GM18498 (cell line): ENCODE measurements at regions not wholly inside any gene's neighbourhood (a gene's known extent, or its start where the extent isn't known, plus 50 kb on each side); places are given as distances from the start of the nearest gene placed in this dataset.
"Not testable (repeated sequence)": the region's sequence is repeated elsewhere in the genome, so short reads cannot be mapped to it uniquely, and the experiment has no call there.

ENCODE experiments used
- ATAC-seq: cut with Tn5 transposase; IDR thresholded peaks from one replicate; pipeline ENCODE4 v1.9.1; 2021; ENCODE audit warnings: mild to moderate bottlenecking, moderate library complexity; ENCODE audit not compliant: unreplicated experiment

DNA sequence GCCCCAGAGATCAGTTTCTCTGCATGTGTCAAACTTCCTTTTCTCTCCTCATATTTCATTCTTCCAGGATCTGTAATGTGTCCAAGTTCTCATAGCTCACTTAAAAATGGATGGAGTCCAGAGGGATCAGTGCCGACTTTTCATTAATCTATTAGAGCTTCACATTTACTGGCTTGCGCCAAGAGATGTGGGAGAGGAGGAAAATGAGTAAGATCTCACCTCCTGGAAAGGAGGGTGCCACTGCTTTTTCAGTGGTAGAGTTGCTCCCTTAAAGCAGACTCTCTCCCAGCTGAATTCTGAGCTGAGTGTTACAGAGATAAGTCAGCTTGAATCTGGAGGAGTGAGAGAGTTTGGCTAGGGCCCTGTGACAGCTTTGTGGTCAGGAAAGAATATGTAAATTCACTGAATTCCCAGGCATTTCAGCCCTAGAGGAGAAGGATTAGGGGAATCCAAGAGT is 175.9 kb downstream of the SOX4 start:
- ATAC-seq, result no peak

DNA sequence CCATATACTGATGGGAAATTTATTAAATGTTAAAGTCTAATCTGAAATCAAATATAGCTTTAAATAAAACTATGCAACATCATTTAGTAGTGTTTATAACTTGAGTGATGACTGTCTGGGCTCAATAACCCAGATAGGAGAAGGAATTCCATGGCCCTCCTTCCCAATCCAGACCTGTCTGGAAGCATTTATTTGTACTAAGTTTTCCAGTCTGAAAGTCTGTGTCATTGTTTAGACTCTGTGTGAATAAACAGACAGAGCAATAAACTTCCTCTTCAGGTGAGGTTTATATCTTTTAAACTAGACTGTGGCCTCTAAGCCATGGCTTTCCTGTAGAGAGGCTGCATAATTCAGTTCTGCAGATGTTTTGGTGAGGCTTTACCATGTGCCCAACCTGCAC is 176.4 kb downstream of the SOX4 start:
- ATAC-seq, result no peak

DNA sequence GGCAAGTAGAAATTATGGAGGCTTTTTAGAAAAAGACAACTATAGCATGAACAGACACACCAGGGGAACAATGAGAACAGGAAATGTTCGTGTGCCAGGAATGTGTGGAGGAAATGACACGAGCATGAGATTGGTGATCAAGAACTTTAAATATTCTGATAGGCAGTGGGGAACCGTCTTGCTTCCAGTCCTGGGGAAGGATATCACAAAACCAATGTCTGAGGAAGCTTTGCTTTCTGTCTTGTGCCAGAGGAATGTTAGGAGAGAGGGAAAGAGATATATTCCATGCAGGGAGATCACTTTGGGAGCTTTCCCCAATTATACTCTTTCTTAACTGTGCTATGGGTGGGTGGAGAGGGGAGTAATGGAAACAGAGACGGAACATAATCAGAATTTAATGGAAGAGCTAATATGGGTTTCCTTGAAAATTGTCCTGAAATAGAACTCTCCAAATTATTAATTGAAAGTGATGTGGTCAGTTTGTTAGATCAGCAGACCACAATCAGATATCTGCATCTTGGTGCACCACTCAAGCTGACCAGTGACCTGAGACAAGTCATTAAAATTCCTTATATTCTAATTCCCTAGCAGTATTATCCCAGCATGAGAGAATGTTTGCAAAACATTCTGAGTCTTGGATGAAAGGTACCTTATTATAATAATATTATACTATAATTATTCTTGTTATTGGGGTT is 178.2 kb downstream of the SOX4 start:
- ATAC-seq, result no peak

DNA sequence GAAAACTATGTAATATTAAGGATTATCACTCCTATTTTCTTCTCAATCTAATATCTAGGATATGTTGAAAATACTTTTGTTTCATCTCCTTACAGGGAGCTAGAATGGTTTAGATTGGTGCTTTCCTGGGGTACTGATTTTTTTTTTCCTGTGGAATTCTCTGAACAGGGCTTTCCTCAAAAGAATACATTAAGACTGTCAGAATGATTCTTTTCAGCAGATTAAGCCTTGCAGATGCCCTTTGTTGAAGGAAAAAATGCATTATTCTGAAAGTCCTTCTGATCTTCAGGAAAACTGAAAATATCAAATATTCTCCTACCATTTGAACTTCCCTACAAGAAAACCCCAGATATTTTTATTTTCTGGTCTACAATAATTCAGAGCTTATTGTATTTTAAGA is 178.9 kb downstream of the SOX4 start:
- no peak for ATAC-seq

DNA sequence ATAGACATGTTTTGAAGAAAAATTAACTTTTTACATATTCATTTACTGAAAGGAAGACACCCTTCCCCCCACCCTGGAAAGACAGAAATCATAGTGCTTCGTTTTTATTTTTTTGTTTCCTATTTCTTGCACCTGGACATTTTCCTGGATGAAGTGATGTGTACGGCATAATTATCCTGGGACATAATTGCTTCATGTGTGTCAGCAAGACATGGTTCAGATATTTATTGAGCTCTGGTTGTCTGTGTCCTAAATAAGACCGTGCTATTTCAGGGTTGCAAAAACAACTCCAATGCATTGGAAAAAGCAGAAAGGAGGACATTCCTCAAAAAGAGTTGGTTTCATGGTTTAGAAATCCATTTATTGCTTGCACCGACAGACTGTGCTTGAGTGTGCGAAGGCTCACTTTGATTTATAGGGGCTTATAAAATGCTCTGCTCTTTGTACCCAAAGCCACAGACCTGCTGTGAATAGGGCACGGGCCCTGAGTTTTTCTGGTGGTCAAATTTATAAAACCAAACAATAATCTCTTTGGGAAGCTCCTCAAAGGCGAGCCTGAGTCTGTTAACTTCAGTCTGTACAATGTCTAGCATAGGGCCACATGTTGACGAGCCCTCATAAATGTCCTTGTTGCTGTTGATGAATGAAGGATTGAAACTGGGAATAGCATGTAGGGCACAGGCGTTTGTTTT is 179.5 kb downstream of the SOX4 start:
- no peak for ATAC-seq

DNA sequence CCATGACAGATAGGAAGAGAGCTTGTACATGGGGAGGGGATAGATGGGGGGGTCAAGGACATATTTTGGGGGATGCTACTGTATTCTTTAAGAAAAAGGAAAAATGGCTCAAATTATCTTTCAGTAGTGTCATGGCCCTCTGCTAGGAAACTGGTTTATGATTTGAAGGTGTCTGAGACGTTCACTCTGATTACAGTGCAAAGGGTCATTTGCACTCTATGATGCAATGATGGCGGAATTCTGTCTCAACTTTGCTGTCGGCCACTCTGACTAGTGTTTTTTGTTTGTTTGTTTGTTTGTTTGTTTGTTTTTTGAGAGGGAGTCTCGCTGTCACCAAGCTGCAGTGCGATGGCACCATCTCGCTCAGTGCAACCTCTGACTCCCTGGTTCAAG is 180.0 kb downstream of the SOX4 start:
- ATAC-seq, result no peak

DNA sequence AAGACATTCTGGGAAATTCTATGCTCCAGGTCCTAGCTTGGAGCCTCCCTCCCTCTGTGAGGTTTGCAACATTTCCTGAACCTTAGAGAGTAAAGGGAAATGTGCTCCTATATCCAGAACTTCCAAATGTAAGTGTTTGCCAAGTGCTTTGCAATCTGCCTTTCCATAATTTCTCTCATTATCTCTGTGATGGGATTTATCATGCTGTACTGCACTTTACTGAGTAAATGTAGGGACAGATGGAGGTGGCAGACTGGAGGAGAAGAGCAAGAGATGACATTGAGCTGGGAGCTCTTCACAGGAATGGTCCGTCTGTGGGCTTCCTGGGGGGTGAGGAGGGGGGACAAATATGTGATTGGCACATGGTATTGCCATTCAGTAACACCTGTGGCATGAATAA is 184.3 kb downstream of the SOX4 start:
- ATAC-seq, result no peak

DNA sequence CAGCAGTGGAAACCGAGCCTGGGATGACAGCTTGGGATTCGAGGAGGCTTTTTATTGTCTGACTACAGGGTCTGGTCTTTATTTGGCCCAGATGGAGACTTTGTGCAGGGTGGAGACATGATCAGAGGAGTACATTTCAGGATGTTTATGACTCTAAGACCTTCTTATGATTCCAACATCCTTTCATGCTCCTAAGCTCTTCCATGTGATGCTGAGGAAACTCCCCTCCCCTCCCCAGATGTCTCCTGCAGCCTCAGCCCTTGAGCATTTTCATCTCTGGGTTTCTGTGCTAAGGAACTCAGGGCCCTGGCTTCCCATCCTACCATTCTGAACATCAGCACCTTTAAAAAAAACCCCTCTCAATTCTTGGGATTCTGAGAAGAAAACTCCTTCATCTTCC is 186.6 kb downstream of the SOX4 start:
- no peak for ATAC-seq

DNA sequence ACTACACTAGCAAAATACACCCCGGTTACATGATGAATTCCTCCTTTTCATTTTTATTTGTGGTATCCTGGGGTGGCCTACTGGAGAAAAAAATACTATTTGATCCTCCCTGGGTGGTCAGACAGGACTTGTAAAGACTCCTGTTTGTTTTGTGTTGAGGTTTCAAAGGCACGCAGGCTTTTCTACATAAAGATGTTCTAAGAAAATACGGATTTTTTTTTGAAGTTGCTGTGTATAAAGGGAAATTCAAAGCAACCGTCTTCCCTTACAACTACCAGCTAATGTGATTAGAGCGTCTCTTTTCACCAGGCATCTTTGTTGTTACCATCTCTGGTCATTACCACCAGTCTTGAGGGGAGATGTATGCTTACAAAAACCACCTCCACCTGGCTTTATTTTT is 187.1 kb downstream of the SOX4 start:
- ATAC-seq, result no peak

DNA sequence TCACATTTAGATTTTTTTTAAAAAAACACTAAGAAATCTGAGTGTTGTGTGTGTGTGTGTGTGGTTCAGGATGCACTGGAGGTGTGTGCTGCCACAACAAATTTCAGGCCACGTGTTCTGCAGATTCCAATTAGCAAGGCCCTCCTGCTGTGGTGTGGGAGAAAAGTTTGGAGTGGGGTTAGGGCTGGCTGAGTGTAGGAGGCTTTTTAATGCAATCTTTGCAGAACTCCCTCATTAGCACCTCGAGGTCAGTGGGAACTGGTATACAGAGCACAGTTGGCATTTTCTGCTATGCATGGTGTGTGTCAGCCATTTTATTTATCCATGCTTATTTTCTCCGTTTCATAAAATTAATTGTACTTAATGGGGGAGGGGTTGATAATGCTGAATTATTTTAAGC is 187.6 kb downstream of the SOX4 start:
- ATAC-seq, result no peak

DNA sequence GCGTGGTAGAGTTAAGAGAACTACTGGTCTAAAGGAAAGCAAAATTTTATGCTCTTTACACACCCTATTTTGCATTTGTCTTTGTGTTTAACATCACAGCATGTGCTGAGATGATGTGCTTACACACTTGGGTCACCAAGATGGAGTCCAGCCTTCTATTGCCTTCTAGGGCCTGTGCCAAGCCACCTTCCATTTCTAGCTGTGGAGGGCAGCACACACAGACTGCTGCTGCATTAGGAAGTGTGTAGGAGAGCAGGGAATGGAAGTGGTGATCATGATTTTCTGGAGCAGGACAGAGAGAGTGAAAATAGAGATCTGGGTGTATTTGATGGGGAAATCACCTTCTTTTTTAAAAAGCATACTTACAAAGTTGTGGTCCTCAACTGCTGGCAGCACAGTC is 191.6 kb downstream of the SOX4 start:
- ATAC-seq, result no peak

DNA sequence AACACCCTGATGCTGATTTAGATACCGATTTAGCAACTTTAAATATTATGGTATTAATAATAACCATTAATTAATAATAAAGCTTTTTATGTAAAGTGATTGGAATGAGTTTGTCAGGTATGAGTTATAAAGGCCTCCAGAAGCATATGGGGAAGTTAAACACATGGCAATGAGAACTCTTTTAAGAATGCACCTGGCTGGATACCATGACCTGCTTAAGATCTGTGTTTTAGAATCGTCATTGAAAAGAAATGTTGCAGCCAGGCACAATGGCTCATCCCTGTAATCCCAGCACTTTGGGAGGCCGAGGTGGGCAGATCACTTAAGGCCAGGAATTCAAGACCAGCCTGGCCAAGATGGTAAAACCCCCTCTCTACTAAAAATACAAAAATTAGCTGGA is 197.5 kb downstream of the SOX4 start:
- ATAC-seq, result no peak

DNA sequence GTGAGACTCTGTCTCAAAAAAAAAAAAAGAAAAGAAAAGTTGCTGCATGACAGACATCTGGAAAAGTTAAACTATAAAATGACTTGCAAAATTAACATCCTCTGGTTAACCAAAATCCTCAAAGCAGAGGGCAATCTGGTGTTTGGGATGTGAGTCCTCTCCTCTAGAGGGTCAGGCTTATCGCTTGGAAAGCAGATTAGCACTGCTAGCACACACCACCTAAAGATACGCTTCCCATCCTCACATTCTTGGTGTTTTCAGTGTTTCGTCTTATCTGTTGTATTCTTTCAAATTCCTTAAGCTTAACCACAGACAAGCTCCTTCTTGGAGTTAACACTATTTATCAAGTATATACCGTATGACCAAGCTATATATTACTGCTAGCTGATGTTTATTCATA is 198.0 kb downstream of the SOX4 start:
- no peak for ATAC-seq

DNA sequence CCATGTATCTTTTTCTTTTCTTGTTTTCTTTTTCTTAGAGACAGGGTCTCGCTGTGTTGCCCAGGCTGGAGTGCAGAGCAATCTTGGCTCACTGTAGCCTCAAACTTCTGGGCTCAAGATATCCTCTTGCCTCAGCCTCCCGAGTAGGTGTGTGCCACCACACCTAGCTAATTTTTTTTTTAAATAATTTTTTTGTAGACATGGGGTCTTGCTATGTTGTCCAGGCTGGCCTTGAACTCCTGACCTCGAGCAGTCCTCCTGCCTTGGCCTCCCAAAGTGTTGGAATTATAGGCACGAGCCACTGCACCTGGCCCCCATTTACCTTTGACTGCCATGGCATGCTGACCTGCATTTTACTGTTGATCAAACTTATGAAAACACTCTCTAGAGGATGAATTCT is 198.6 kb downstream of the SOX4 start:
- ATAC-seq, result no peak

DNA sequence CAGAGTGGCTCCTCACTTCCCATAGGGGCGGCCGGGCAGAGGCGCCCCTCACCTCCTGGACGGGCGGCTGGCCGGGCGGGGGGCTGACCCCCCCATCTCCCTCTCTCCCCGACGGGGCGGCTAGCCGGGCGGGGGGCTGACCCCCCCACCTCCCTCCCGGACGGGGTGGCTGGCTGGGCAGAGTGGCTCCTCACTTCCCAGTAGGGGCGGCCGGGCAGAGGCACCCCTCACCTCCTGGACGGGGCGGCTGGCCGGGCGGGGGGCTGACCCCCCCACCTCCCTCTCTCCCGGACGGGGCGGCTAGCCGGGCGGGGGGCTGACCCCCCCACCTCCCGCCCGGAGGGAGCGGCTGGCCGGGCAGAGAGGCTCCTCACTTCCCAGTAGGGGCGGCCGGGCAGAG is 203.4 kb downstream of the SOX4 start:
- ATAC-seq, result not testable (repeated sequence)

DNA sequence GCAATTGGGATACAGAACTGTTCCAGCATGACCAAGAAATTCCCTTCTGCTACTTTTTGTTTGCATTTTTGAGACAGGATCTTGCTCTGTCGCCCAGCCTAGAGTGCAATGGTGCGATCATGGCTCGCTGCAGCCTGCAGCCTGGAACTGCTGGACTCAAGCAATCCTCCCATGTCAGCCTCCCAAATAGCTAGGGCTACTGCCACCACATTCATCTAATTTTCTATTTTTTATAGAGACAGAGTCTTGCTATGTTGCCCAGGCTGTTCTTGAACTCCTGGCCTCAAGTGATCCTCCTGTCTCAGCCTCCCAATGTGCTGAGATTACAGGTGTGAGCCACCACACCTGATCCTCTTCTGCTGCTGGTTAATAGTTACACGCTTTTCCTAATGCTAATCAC is 204.9 kb downstream of the SOX4 start:
- no peak for ATAC-seq

DNA sequence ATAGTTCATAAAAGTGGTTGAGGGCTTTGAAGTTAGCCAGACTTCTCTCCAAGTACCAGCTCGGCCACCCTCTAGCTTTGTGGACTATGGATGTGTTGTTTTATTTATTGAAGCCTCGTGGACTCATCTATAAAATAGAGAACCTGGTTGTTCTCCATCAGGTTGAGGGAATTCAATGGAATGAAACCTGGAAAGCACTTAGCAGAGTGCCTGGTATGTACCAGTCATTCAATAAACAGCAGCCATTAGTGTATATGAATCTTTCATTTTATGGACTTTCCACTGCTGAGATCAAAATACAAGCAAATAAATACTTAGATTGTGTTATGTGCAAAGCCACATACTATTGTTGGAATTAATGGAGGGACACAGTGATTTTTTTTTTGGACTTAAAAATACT is 206.8 kb downstream of the SOX4 start:
- no peak for ATAC-seq

DNA sequence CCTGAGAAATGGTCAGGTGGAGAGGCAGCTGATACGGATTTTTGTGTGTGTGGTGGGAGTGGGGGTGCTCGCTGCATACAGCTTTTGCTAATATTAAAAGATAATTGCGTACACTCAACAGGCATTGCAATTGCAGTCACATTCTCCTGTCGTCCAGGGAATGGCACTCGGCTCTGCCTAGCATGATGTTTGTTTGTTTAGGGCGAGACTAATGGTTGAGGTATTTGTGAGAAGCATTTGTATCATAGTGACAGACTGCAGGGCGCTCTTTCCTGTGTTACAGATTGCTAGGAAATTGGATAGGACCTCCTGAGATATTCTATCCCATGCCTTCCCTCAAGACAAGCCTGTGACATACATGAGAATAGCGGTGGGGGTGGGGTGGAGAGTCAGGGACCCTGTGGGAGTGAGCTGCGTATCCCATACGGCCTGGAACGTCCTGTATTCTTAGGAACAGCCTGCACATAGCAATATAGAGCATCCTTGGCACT is 207.4 kb downstream of the SOX4 start:
- ATAC-seq, result no peak

DNA sequence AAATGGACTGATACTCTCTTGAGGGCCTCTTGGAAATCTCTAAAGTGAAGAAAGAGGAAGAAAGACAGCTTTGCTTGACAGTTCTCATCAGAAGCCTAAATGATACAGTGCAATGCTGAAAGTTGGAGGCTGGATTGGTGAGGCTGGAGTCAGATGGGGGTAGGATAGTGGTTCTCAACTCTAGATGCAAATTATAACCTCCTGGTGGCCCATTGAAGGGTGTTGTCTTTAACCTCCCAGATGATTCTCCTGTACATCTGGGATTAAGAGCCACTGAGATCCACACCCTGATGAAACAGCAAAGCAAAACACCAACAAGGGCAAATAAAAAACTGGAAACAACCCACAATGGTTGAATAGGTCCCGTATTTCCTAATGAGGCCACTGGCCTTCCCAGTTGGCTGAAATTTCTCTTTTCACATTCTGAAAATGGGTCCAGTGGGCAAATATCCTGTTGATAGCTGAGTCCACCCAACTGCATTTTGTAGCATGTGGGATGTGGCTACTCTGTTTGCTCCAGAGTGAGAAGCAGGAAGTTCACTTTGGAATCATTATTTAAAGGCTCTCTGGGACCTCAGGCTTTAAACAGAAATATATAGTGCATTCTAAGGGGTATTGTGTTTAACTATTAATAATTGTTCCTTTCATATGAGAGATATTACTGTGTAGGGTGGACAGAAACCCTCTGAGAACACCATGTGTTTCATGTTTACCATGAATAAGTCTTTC is 208.1 kb downstream of the SOX4 start:
- no peak for ATAC-seq

DNA sequence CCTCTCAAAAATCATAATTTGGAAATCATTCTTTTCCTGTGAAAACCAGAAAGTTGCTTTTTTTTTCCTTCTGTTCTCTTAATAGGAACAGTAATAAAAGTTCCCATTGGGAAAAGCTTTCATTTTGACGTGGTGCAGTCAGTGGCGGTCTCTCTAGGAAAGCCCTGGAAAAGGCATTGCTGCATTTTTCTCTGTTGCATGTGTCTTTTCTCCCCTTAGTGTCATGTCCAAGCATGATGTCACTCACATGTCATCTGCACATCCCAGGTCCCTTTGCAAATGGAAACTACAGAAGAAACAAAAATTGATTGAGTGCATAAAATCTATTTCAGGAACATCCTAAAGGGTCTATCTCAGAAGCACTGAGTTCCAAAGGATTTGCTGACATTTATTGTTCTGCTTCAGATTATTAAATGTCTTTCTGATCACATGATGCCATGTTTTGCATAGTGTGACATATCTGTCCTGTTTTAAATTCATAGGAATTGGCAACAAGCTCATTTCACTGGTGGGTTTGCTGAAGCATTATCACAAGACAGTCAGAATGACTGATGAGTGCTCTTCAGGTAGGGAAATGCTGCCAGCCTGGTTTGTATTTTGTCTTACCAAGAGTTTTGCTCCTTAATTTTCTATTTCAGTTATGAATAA is 208.7 kb downstream of the SOX4 start:
- no peak for ATAC-seq

DNA sequence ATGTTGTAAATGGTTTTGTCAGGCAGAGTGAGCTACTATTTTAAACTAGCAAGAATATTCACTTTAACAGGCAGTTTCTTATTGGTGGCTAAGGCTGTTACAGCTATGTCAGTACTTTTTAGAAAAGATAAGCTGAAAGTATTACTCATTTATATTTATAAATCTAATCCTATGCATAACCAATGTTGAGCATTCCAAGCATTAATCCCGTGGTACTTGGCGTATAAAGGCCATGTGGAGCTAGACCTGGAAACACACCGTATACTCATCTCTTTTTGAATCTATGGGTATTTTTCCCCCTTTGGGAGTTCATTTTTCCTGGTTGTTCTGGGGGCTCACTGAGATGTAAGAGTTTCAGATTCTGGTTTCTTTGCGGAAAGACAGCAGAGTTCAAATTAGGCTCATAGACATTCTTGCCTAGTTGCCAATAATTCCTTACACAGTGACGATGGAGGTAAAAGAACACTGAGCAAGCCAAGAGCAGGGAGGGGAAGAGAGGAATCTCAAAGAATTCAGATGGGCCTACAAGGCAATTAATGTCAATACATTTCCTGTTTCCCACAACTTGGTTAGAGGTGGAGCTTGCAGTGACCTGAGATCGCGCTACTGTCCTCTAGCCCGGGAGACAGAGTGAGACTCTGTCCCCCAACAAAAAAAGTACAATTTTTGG is 211.5 kb downstream of the SOX4 start:
- ATAC-seq, result no peak
